HG03108 (cell line): ENCODE measurements at regions not wholly inside any gene's neighbourhood (a gene's known extent, or its start where the extent isn't known, plus 50 kb on each side); places are given as distances from the start of the nearest gene placed in this dataset.
"Not testable (repeated sequence)": the region's sequence is repeated elsewhere in the genome, so short reads cannot be mapped to it uniquely, and the experiment has no call there.

Source experiments
- ATAC-seq: cut with Tn5 transposase; IDR thresholded peaks from one replicate; pipeline ENCODE4 v1.9.1; 2021; ENCODE audit warnings: moderate library complexity; ENCODE audit not compliant: unreplicated experiment

DNA sequence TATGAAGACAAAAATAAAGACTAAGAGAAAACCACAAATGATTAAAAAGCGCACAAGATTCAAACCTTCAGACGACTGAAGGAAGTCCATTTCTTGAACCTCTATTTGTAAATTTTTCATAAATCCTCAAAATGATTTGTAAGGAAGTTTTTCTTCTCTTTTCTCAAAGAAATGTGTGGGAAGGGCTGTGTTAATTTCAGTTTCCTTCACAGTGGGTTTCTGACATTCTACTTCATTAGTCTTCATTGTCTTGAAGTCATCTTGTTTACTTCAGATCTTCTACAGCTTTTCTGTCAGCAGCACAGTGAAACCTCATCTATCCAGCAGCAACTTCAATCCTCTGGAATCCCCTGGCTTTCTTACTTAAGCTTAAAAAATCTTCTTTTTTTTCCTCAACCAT lies 87.6 kb upstream of the MYLIP start:
- ATAC-seq = no peak

- no peak for ATAC-seq
Measured at GRCh38 chr6:16040628-16040974, 88.3 kb upstream of the MYLIP start.

DNA sequence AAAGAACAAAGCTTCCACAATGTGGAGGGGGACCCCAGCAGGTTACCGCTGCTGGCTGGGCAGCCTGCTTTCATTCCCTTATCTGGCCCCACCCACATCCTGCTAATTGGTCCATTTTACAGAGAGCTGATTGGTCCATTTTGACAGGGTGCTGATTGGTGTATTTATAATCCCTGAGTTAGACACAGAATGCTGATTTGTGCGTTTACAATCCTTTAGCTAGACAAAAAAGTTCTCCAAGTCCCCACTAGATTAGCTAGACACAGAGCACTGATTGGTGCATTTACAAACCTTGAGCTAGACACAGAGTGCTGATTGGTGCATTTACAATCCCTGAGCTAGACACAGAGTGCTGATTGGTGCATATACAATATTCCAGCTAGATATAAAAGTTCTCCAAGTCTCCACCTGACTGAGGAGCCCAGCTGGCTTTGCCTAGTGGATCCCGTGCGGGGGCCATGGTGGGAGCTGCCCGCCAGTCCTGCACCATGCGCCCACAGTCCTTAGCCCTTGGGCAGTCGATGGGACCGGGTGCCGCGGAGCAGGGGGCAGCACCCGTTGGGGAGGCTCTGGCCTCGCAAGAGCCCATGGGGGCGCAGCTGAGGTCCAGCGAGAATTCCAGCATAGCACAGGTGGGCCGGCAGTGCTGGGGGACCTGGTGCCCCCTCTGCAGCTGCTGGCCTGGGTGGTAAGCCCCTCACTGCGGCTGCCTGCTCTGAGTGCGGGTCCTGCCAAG lies 88.8 kb upstream of the MYLIP start:
- ATAC-seq = not testable (repeated sequence)

- no peak for ATAC-seq
Measured at GRCh38 chr6:16038938-16039337, 89.9 kb upstream of the MYLIP start.

DNA sequence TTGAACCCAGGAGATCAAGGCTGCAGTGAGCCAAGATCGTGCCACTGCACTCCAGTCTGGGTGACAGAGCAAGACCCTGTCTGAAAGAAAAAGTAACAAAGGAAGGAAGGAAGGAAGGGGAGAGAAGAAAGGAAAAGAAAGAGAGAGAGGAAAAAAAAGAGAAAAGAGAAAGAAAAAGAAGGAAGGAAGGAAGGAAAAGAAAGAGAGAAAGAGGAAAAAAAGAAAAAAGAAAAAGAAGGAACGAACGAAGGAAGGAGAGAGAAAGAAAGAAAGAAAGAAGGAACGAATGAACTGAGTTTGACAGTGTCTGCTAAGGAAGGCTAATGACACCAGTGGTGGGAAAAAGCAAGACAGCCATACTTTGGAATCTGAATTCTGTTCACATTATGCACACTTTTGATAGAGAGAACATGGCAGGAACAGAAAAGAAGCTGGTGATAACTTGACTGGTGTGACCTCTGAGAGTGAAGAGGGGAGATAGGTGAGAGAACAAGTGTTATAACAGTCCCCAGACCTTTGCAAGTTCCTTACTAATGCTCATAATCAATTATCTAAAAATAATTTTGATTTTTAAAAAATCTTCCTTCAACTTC lies 93.3 kb upstream of the MYLIP start:
- no peak for ATAC-seq

- no peak for ATAC-seq
Measured at GRCh38 chr6:16033214-16033613, 95.7 kb upstream of the MYLIP start.

GRCh38 chr6:16031278-16031981 lies 97.5 kb upstream of the MYLIP start:
- no peak for ATAC-seq

GRCh38 chr6:16028966-16029365 lies 99.9 kb upstream of the MYLIP start:
- no peak for ATAC-seq

DNA sequence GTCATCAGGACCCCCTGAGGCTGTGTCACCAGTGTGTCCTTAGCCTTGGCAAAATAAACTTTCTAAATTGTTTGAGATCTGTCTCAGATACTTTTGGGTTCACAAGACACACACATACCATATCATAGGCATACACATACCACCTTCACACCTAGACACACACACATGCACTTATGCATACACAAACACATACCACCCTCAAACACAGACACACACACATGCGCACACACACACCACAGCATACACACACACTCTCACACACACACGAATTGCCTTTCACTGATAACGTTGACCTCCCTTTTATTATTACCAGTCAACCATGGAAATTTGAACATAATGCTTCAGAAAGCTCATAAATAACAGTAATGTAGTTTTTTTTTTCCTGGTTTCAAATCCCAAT lies 108.6 kb upstream of the MYLIP start:
- ATAC-seq = no peak

- no peak for ATAC-seq
Measured at GRCh38 chr6:16019462-16019861, 109.4 kb upstream of the MYLIP start.

DNA sequence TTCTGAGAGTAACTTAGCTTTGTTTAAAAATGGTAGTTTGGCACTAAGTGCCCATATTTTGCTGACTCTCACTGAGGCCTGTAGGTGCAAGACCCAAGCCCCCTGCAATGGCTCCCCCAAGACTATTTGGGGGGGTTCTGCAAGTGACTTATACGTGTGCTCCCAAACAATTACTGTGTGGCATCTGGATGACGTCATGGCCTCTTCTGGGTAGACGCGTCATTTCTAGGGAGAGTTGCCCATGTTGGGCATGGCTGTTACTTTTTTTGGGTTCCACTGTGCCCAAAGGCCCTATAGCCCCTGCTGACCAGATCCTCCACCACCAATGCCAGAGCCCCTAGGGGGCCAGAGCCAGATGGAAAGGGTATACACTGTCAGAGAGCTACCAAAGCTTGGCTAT lies 110.3 kb upstream of the MYLIP start:
- ATAC-seq = no peak

DNA sequence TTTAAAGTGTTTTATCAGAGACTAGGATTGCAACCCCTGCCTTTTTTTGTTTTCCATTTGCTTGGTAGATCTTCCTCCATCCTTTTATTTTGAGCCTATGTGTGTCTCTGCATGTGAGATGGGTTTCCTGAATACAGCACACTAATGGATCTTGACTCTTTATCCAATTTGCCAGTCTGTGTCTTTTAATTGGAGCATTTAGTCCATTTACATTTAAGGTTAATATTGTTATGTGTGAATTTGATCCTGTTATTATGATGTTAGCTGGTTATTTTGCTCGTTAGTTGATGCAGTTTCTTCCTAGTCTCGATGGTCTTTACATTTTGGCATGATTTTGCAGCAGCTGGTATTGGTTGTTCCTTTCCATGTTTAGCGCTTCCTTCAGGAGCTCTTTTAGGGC lies 114.6 kb upstream of the MYLIP start:
- ATAC-seq = not testable (repeated sequence)

- no peak for ATAC-seq
Measured at GRCh38 chr6:16007146-16007545, 121.7 kb upstream of the MYLIP start.

DNA sequence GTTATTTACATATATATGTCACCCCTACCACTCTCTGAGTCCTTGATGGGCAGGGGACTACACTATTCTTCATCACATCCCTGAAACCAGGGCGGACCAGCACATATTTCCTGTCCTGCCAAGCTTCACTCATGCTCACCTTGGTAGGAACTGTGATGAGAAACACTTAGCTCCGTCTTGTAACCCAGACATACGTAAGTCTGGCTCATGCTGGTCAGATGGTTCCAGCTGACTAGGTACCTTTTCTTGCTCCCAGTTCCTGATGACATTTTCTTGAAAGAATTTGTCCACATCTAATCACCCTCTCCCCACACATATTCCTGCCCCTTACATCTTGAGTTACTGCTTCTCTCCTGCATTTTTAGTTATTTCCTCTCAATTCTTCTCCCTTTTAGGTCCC lies 122.2 kb upstream of the MYLIP start:
- no peak for ATAC-seq

- no peak for ATAC-seq
Measured at GRCh38 chr6:16004934-16005679, 123.8 kb upstream of the MYLIP start.

GRCh38 chr6:16003197-16003491 lies 125.7 kb upstream of the MYLIP start:
- ATAC-seq = no peak

DNA sequence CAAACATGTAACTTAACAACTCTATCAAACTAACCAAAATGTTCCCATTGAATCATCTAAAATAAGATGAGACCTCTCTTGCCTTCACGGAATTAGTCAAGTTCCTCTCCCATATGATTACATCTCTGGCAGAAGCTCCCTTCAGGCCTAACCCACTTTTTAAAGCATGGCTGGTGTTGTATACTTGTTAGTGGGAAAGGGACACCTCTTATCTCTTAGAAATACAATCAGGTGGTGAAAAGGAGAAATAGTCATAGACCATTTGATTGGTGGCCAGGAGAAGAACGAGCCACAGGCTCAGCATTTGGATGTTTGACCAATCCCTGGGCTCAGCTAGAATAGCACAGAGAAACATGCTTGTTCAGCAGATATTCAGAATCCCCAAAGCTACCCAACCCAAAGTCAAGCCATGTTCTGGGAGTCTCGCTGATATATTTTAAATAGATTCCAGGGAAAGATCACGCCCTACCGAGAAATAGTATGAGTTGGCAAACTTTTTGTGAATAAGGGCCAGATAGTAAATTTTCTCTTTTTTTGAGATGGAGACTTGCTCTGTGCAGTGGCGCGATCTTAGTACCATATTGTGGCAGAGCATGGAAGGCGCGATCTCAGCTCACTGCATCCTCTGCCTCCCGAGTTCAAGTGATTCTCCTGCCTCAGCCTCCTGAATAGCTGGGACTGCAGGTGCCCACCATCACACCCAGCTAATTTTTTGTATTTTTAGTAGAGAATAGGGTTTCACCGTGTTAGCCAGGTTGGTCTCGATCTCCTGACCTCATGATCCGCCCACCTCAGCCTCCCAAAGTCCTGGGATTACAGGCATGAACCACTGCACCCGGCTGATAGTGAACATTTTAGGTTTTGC lies 126.3 kb upstream of the MYLIP start:
- ATAC-seq = no peak

DNA sequence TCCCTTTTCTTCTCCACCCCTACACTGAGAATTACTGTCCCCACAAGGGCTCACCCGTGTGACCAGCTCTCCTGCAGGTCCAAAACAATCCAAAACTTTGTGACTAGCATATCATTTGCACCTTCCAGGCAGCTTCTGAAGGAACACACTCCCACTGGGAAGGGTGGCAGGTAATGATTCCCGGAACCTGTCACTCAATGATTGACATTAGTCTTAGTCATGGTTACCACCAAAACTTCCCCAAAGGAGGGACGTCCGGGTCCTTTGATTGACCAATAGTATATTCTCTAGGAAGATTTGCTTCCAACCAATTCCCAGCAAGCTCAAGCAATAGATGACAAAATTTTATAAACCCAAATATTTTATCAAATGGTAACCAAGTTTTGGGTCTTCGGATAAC lies 127.7 kb upstream of the MYLIP start:
- ATAC-seq = no peak

DNA sequence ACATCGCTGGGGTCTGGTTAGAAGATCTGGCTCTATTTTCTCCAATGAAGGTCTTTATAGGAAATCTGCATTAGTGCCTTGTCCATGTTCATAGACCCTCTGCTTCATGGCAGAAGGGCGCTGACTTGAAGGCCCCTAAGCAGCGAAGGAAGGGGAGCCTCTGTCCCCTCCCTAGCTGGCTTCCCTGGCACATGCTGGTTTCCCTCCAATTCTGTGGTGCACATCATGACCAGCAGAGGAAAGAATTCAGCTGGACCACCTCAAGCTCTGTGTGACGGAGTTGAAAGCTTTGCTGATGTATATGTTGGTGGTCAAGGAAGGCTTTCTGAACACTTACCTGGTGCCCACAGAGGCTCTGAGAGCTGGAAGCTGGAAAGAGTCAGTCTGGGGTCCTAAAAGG lies 129.7 kb upstream of the MYLIP start:
- no peak for ATAC-seq

DNA sequence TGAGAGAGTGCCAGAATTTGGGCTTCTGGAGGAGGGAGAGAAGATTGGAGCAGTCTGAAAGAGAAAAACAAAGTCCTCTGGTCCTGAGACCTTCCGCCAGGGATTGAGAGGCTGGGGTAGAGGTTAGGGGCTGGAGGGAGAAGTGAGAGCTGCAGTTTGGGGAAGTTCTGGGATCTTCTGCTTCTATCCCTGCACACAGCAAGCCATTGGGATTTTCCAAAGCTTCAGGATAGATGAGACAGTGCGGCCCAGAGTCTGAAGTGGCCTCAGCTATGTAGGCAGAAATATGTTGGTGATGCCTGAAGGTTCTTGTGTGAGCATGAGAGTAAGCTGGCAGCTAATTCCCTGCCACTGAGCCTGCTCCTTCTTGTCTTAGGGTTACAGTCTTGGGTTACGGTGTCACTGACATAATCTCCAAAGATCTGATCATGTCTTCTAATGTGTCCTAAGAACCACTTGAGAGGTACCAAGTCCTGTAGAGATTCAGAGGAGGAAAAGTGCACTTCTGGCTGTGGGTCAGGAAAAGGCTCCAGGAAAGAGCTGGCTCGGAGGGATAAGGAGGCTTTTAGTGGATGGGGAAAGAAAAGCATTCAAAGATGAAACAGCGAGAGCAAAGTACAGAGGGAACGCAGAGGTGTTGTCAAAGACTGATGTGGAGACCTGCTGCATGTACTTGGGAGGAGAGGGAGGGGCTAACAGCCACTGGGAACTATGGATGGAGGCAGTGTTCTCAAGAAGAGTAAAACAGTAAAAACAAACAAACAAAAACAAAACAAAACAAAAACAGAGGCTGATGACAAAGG lies 131.1 kb upstream of the MYLIP start:
- ATAC-seq = no peak
